Astrocyte (in vitro differentiated cells and primary cell): ENCODE measurements at regions not wholly inside any gene's neighbourhood (a gene's known extent, or its start where the extent isn't known, plus 50 kb on each side); places are given as distances from the start of the nearest gene placed in this dataset.

Experiments used
- DNase-seq: peaks from one replicate; pipeline ENCODE4 v3.0.0-alpha.2; 2010; ENCODE audit warnings: low read depth
- FAIRE-seq: peaks from 2 replicates; lab custom pipeline; 2011; peaks lifted over from hg19 to GRCh38; lab: Jason Lieb, UNC
- H2AFZ ChIP-seq: 2 replicates; pipeline ENCODE4 v1.6.0; 2012; ENCODE audit warnings: low read depth, low read length, inconsistent platforms
- H3K27ac ChIP-seq: 2 replicates; pipeline ENCODE4 v1.5.1; 2011; ENCODE audit warnings: low read depth, low read length, inconsistent platforms
- H3K27me3 ChIP-seq: 2 replicates; pipeline ENCODE4 v1.6.0; 2011; ENCODE audit warnings: low read length, inconsistent platforms; ENCODE audit not compliant: insufficient read depth
- H3K36me3 ChIP-seq: 2 replicates; pipeline ENCODE4 v1.5.1; 2011; ENCODE audit warnings: low read length, inconsistent platforms; ENCODE audit not compliant: insufficient read depth
- H3K4me1 ChIP-seq: 2 replicates; pipeline ENCODE4 v1.5.1; 2011; ENCODE audit warnings: low read length, inconsistent platforms; ENCODE audit not compliant: insufficient read depth
- H3K4me2 ChIP-seq: 2 replicates; pipeline ENCODE4 v1.6.0; 2012; ENCODE audit warnings: low read length, inconsistent platforms
- H3K4me3 ChIP-seq: 2 replicates; pipeline ENCODE4 v1.5.1; 2011; ENCODE audit warnings: low read depth, mild to moderate bottlenecking, low read length, inconsistent platforms; ENCODE audit not compliant: insufficient read depth
- H3K79me2 ChIP-seq: 2 replicates; pipeline ENCODE4 v1.6.0; 2012; ENCODE audit warnings: mild to moderate bottlenecking, low read length, inconsistent platforms; ENCODE audit not compliant: insufficient read depth
- H3K9ac ChIP-seq: 2 replicates; pipeline ENCODE4 v1.6.0; 2012; ENCODE audit warnings: mild to moderate bottlenecking, low read length, inconsistent platforms
- H3K9me3 ChIP-seq: 2 replicates; pipeline ENCODE4 v1.5.1; 2012; ENCODE audit warnings: low read depth, mild to moderate bottlenecking, low read length, inconsistent platforms; ENCODE audit not compliant: insufficient read depth
- H4K20me1 ChIP-seq: 2 replicates; pipeline ENCODE4 v1.6.0; 2012; ENCODE audit warnings: low read length, inconsistent platforms; ENCODE audit not compliant: insufficient read depth
- H3K27ac Mint-ChIP-seq: one replicate; pipeline ENCODE4 v1.8.0; 2021; ENCODE audit warnings: mild to moderate bottlenecking, mixed read lengths; ENCODE audit not compliant: unreplicated experiment
- H3K27me3 Mint-ChIP-seq: one replicate; pipeline ENCODE4 v1.8.0; 2021; ENCODE audit warnings: low read depth, mixed read lengths; ENCODE audit not compliant: unreplicated experiment
- H3K36me3 Mint-ChIP-seq: one replicate; pipeline ENCODE4 v1.8.0; 2021; ENCODE audit warnings: low read depth, mixed read lengths; ENCODE audit not compliant: unreplicated experiment
- H3K4me1 Mint-ChIP-seq: one replicate; pipeline ENCODE4 v1.8.0; 2021; ENCODE audit warnings: low read depth, mixed read lengths; ENCODE audit not compliant: unreplicated experiment
- H3K4me3 Mint-ChIP-seq: one replicate; pipeline ENCODE4 v1.8.0; 2021; ENCODE audit warnings: mild to moderate bottlenecking, moderate library complexity, mixed read lengths; ENCODE audit not compliant: unreplicated experiment
- H3K9me3 Mint-ChIP-seq: one replicate; pipeline ENCODE4 v1.8.0; 2021; ENCODE audit warnings: mild to moderate bottlenecking, mixed read lengths; ENCODE audit not compliant: unreplicated experiment
- CTCF ChIP-seq: IDR thresholded peaks from 2 replicates; pipeline ENCODE4 v1.5.1; 2011; ENCODE audit warnings: low read depth, mild to moderate bottlenecking, inconsistent platforms, low read length, moderate library complexity; ENCODE audit not compliant: insufficient read depth
- EZH2 ChIP-seq: IDR thresholded peaks from 2 replicates; pipeline ENCODE4 v1.6.1; 2012; ENCODE audit warnings: mild to moderate bottlenecking, low read length, inconsistent platforms; ENCODE audit not compliant: insufficient read depth

GRCh38 chr2:53530126-53530525 is 237.5 kb upstream of the CHAC2 start:
- Mint-ChIP-seq H3K36me3 (no peaks in the 10 kb centered on the region), H3K27ac (no peak overlapping the region), H3K4me1 (no peaks in the 10 kb centered on the region), H3K27me3 (no peaks in the 10 kb centered on the region), H3K4me3 (no peak overlapping the region), H3K9me3 (no peaks in the 10 kb centered on the region)
- Histone ChIP-seq H3K79me2 (no peaks in the 10 kb centered on the region), H3K4me3 (no peak overlapping the region), H3K4me1 (no peaks in the 10 kb centered on the region), H2AFZ (no peak overlapping the region), H3K27me3 (no peaks in the 10 kb centered on the region), H3K9me3 (peaks cover 2% of the 10 kb centered on the region), H3K4me2 (no peak overlapping the region), H4K20me1 (no peaks in the 10 kb centered on the region), H3K36me3 (no peaks in the 10 kb centered on the region), H3K9ac (no peak overlapping the region), H3K27ac (no peak overlapping the region)
- DNase-seq (no peak), FAIRE-seq (no peak)
- TF ChIP-seq EZH2 (no peak), CTCF (no peak)

- Mint-ChIP-seq H3K4me3 (no peak overlapping the region), H3K36me3 (no peaks in the 10 kb centered on the region), H3K9me3 (no peaks in the 10 kb centered on the region), H3K27ac (no peak overlapping the region), H3K27me3 (no peaks in the 10 kb centered on the region), H3K4me1 (no peaks in the 10 kb centered on the region)
- no peaks in the 10 kb centered on the region for H3K36me3 ChIP-seq
- H3K4me2 ChIP-seq: no peak overlapping the region
- no peak overlapping the region for H2AFZ ChIP-seq
- H3K9ac ChIP-seq: no peak overlapping the region
- H3K9me3 ChIP-seq: peaks cover 2% of the 10 kb centered on the region
- no peaks in the 10 kb centered on the region for H4K20me1 ChIP-seq
- H3K79me2 ChIP-seq: no peaks in the 10 kb centered on the region
- no peak overlapping the region for H3K27ac ChIP-seq
- H3K4me3 ChIP-seq: no peak overlapping the region
- DNase-seq (no peak), FAIRE-seq (no peak)
- H3K4me1 ChIP-seq: no peaks in the 10 kb centered on the region
- TF ChIP-seq CTCF (no peak), EZH2 (no peak)
- H3K27me3 ChIP-seq: no peaks in the 10 kb centered on the region
These were observed 240.5 kb upstream of the CHAC2 start for GRCh38 chr2:53527056-53527455.

- H2AFZ ChIP-seq: no peak overlapping the region
- FAIRE-seq: no peak
- no peak overlapping the region for H3K4me3 Mint-ChIP-seq
These were observed 247.4 kb upstream of the CHAC2 start for GRCh38 chr2:53519918-53520841.

More at GRCh38 chr2:53519918-53520841, 247.4 kb upstream of the CHAC2 start:
- H3K4me1 Mint-ChIP-seq: peaks cover 10% of the 10 kb centered on the region
- no peak overlapping the region for H3K27ac ChIP-seq
- no peaks in the 10 kb centered on the region for H3K27me3 ChIP-seq
- H3K4me1 ChIP-seq: no peaks in the 10 kb centered on the region
- no peak overlapping the region for H3K4me3 ChIP-seq
- no peaks in the 10 kb centered on the region for H3K36me3 ChIP-seq
- H3K27me3 Mint-ChIP-seq: peaks cover 4% of the 10 kb centered on the region
- H3K27ac Mint-ChIP-seq: peak overlapping the region; percentile 44
- H3K79me2 ChIP-seq: no peaks in the 10 kb centered on the region
- peak; percentile 18 for DNase-seq
- no peaks in the 10 kb centered on the region for H3K9me3 ChIP-seq
- H3K9ac ChIP-seq: no peak overlapping the region
- no peak for TF ChIP-seq EZH2
- TF ChIP-seq CTCF: no peak
- no peaks in the 10 kb centered on the region for H3K36me3 Mint-ChIP-seq
- H3K4me2 ChIP-seq: no peak overlapping the region
- H4K20me1 ChIP-seq: no peaks in the 10 kb centered on the region
- peaks cover 2% of the 10 kb centered on the region for H3K9me3 Mint-ChIP-seq
